ENCODE measurements at regions not wholly inside any gene's neighbourhood (a gene's known extent, or its start where the extent isn't known, plus 50 kb on each side); places are given as distances from the start of the nearest gene placed in this dataset.

DNA sequence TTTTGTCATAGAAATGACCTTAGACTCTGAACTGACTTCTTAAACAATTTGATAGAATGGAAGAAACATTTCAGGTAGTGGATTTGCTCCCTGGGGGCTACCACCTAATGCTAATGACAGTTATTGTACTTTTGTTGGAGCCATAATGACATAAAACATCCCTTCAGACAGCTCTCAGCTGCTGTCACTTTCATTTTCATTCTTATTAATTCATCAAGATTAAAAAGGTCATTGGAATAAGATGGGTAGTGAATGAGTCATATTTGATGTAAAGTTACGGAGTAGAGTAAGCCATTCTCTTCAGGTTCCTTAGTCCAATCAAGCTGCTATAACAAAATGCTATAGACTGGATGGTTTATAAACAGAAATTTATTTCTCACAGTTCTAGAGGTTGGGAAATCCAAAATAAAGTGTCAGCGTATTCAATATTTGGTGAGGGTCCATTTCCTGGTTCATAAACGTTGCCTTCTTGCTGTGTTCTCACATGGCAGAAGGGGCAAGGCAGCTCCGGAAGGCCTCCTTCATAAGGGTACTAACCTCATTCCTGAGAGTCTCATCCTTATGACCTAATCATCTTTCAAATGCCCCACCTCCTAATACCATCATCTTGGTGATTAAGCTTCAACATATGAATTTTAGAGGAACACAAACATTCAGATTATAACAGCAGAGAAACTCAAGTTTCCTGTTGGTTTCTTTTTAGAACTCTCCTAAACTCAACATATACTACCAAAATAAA lies 268.5 kb downstream of the ARAP2 start:
- Mint-ChIP-seq H3K4me3 (no peak overlapping the region), H3K27ac (no peak overlapping the region)
- WGBS (ENCODE audit: insufficient coverage), result 93% methylated on average over 3 of the region's 4 CpGs

DNA sequence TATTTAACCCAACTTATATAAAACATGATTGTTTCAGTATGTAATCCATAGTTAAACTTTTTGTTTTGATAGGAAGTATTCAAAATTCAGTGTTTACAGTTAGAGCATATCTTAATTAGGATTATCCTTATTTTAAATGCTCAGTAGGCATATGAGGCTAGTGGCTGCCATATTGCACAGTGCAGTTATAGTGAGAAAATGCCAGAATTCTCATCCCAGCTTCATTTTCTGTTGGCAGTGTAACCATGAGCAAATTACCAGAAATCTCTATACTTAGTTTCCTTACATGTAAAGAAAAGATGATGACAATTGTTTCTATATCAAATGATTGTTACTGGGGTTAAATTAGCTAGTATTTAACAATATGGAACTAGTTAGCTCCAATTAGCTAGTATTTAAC lies 265.8 kb downstream of the ARAP2 start:
- DNase-seq, result no peak
- Histone ChIP-seq H3K27me3 (ENCODE audit: control insufficient read depth in 2 of 2, insufficient read depth in 2 of 2, low read length in 2 of 2) (no peaks in the 10 kb centered on the region), H3K9ac (ENCODE audit: insufficient read depth, low read length, poor library complexity, severe bottlenecking) (no peak overlapping the region), H3K36me3 (replicated peaks in 1 of 2; ENCODE audit: control insufficient read depth in 1 of 2, insufficient read depth in 2 of 2, low read length in 2 of 2) (no peaks in the 10 kb centered on the region), H3K27ac (ENCODE audit: low read depth in 1 of 2, low read length in 2 of 2) (no peak overlapping the region), H4K20me1 (ENCODE audit: insufficient read depth, low read length) (no peaks in the 10 kb centered on the region), H3K4me2 (replicated peaks; ENCODE audit: extremely low read depth, low read length, poor library complexity, severe bottlenecking) (no peak overlapping the region), H3K4me1 (ENCODE audit: control insufficient read depth in 1 of 2, insufficient read depth in 2 of 2, low read length in 2 of 2) (no peaks in the 10 kb centered on the region), H3K9me3 (replicated peaks in 1 of 2; ENCODE audit: control insufficient read depth in 1 of 2, insufficient read depth in 1 of 2, low read length in 2 of 2) (no peaks in the 10 kb centered on the region), H3K79me2 (ENCODE audit: insufficient read depth, low read length) (no peaks in the 10 kb centered on the region), H3K4me3 (replicated peaks in 1 of 3; ENCODE audit: low read depth in 2 of 3, low read length in 3 of 3) (no peak overlapping the region), H2AFZ (ENCODE audit: insufficient read depth, low read depth, low read length, poor library complexity, severe bottlenecking) (no peak overlapping the region)
- Mint-ChIP-seq H3K27ac (no peak overlapping the region), H3K4me3 (no peak overlapping the region), H3K9me3 (peaks cover 0 to 8% (median 3%) of the 10 kb centered on the region in 7 donors), H3K36me3 (no peaks in the 10 kb centered on the region), H3K27me3 (ENCODE audit: low read depth in 3 of 3) (peaks cover 0 to 1% (median 0%) of the 10 kb centered on the region in 3 donors), H3K4me1 (peaks cover 3% of the 10 kb centered on the region)
- TF ChIP-seq, protein P1, sequence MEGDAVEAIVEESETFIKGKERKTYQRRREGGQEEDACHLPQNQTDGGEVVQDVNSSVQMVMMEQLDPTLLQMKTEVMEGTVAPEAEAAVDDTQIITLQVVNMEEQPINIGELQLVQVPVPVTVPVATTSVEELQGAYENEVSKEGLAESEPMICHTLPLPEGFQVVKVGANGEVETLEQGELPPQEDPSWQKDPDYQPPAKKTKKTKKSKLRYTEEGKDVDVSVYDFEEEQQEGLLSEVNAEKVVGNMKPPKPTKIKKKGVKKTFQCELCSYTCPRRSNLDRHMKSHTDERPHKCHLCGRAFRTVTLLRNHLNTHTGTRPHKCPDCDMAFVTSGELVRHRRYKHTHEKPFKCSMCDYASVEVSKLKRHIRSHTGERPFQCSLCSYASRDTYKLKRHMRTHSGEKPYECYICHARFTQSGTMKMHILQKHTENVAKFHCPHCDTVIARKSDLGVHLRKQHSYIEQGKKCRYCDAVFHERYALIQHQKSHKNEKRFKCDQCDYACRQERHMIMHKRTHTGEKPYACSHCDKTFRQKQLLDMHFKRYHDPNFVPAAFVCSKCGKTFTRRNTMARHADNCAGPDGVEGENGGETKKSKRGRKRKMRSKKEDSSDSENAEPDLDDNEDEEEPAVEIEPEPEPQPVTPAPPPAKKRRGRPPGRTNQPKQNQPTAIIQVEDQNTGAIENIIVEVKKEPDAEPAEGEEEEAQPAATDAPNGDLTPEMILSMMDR (IDR thresholded peaks at IDR 0.05), result no peak
- intact Hi-C loops (cut with micrococcal nuclease), result no loop called here

More for the DNA sequence above, 268.5 kb downstream of the ARAP2 start:
- H3K36me3 Mint-ChIP-seq, result no peaks in the 10 kb centered on the region
- peaks cover 0 to 1% (median 0%) of the 10 kb centered on the region in 3 donors for H3K27me3 Mint-ChIP-seq (ENCODE audit: low read depth in 3 of 3)
- Histone ChIP-seq H3K4me3 (replicated peaks in 1 of 3; ENCODE audit: low read depth in 2 of 3, low read length in 3 of 3) (no peak overlapping the region), H3K9ac (ENCODE audit: insufficient read depth, low read length, poor library complexity, severe bottlenecking) (no peak overlapping the region), H3K36me3 (replicated peaks in 1 of 2; ENCODE audit: control insufficient read depth in 1 of 2, insufficient read depth in 2 of 2, low read length in 2 of 2) (no peaks in the 10 kb centered on the region), H3K27ac (ENCODE audit: low read depth in 1 of 2, low read length in 2 of 2) (no peak overlapping the region), H2AFZ (ENCODE audit: insufficient read depth, low read depth, low read length, poor library complexity, severe bottlenecking) (no peak overlapping the region), H3K9me3 (replicated peaks in 1 of 2; ENCODE audit: control insufficient read depth in 1 of 2, insufficient read depth in 1 of 2, low read length in 2 of 2) (no peaks in the 10 kb centered on the region), H3K79me2 (ENCODE audit: insufficient read depth, low read length) (no peaks in the 10 kb centered on the region), H3K4me2 (replicated peaks; ENCODE audit: extremely low read depth, low read length, poor library complexity, severe bottlenecking) (no peak overlapping the region), H3K27me3 (ENCODE audit: control insufficient read depth in 2 of 2, insufficient read depth in 2 of 2, low read length in 2 of 2) (no peaks in the 10 kb centered on the region), H3K4me1 (ENCODE audit: control insufficient read depth in 1 of 2, insufficient read depth in 2 of 2, low read length in 2 of 2) (no peaks in the 10 kb centered on the region), H4K20me1 (ENCODE audit: insufficient read depth, low read length) (no peaks in the 10 kb centered on the region)
- no peak for DNase-seq
- intact Hi-C loops (cut with micrococcal nuclease), result no loop called here
- TF ChIP-seq, protein P1 (IDR thresholded peaks at IDR 0.05), result no peak
- no peaks in the 10 kb centered on the region for H3K4me1 Mint-ChIP-seq
- H3K9me3 Mint-ChIP-seq, result peaks cover 0 to 3% (median 2%) of the 10 kb centered on the region in 7 donors
